ENCODE measurements at regions not wholly inside any gene's neighbourhood (a gene's known extent, or its start where the extent isn't known, plus 50 kb on each side); places are given as distances from the start of the nearest gene placed in this dataset.

GRCh38 chr7:96531331-96531730 is 178.3 kb downstream of the SEM1 start:
- TF ChIP-seq ESRRA (CRISPR knock-in tag; IDR thresholded peaks at IDR 0.05; ENCODE audit: borderline replicate concordance) (no peak), GRHL2 (CRISPR knock-in tag; IDR thresholded peaks at IDR 0.05; ENCODE audit: insufficient replicate concordance, severe bottlenecking) (no peak), NR2C2 (CRISPR knock-in tag; IDR thresholded peaks at IDR 0.05) (no peak), ZNF416 (CRISPR knock-in tag; IDR thresholded peaks at IDR 0.05) (no peak), EMX1 (CRISPR knock-in tag; IDR thresholded peaks at IDR 0.05) (no peak), RELA (CRISPR knock-in tag; IDR thresholded peaks at IDR 0.05; ENCODE audit: borderline replicate concordance) (no peak), ETV6 (CRISPR knock-in tag; IDR thresholded peaks at IDR 0.05) (no peak), ATF1 (CRISPR knock-in tag; IDR thresholded peaks at IDR 0.05) (no peak), CBFB (CRISPR knock-in tag; IDR thresholded peaks at IDR 0.05; ENCODE audit: low read depth) (no peak), CREM (CRISPR knock-in tag; IDR thresholded peaks at IDR 0.05) (no peak), ERG (CRISPR knock-in tag; IDR thresholded peaks at IDR 0.05) (no peak), ZNF138 (CRISPR knock-in tag; conservative IDR thresholded peaks at IDR 0.05) (no peak), HMGA2 (CRISPR knock-in tag; IDR thresholded peaks at IDR 0.05) (no peak), CREB1 (CRISPR knock-in tag; IDR thresholded peaks at IDR 0.05) (no peak), ZNF263 (CRISPR knock-in tag; IDR thresholded peaks at IDR 0.05; ENCODE audit: low read depth) (no peak)
- TF ChIP-seq, protein P1, sequence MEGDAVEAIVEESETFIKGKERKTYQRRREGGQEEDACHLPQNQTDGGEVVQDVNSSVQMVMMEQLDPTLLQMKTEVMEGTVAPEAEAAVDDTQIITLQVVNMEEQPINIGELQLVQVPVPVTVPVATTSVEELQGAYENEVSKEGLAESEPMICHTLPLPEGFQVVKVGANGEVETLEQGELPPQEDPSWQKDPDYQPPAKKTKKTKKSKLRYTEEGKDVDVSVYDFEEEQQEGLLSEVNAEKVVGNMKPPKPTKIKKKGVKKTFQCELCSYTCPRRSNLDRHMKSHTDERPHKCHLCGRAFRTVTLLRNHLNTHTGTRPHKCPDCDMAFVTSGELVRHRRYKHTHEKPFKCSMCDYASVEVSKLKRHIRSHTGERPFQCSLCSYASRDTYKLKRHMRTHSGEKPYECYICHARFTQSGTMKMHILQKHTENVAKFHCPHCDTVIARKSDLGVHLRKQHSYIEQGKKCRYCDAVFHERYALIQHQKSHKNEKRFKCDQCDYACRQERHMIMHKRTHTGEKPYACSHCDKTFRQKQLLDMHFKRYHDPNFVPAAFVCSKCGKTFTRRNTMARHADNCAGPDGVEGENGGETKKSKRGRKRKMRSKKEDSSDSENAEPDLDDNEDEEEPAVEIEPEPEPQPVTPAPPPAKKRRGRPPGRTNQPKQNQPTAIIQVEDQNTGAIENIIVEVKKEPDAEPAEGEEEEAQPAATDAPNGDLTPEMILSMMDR (IDR thresholded peaks at IDR 0.05) = no peak
- TF ChIP-seq, protein P2, sequence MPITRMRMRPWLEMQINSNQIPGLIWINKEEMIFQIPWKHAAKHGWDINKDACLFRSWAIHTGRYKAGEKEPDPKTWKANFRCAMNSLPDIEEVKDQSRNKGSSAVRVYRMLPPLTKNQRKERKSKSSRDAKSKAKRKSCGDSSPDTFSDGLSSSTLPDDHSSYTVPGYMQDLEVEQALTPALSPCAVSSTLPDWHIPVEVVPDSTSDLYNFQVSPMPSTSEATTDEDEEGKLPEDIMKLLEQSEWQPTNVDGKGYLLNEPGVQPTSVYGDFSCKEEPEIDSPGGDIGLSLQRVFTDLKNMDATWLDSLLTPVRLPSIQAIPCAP (CRISPR knock-in tag; IDR thresholded peaks at IDR 0.05) = no peak

DNA sequence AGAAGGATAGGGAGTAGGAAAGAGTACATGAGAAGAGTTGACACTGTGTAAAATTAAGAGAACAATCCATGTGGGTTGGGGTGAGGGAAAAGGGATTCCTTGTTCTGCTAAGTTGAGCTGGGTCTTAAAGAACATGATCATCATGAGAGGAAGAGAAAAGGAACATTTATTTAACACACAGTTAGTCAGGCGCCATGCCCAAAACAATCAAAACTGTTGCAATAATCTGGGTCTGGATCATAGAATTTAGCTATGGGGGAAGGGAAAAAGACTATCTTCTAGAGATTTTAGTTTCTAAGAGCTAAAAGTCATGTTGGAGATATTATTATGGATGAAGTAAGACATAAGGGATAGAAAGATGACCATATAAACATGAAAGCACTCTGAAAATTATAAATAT is 178.9 kb downstream of the SEM1 start:
- ATAC-seq (no peak), DNase-seq (ENCODE audit: low spot score) (no peak)
- Mint-ChIP-seq H3K36me3 (no peaks in the 10 kb centered on the region), H3K27ac (no peak overlapping the region), H3K4me1 (no peaks in the 10 kb centered on the region), H3K9me3 (no peaks in the 10 kb centered on the region), H3K4me3 (no peak overlapping the region), H3K27me3 (ENCODE audit: low read depth) (no peaks in the 10 kb centered on the region)
- CTCF ChIA-PET = no interaction called here
- POLR2A ChIA-PET = no interaction called here
- no peak for TF ChIP-seq GTF2I (CRISPR knock-in tag; conservative IDR thresholded peaks at IDR 0.05)
- no peak for TF ChIP-seq ELF4 (CRISPR knock-in tag; IDR thresholded peaks at IDR 0.05; ENCODE audit: low read depth)
- no peak for TF ChIP-seq NR3C1 (CRISPR knock-in tag; conservative IDR thresholded peaks at IDR 0.05; ENCODE audit: low read depth)
- TF ChIP-seq SMAD4 (CRISPR knock-in tag; IDR thresholded peaks at IDR 0.05) = no peak
- TF ChIP-seq, protein P3, sequence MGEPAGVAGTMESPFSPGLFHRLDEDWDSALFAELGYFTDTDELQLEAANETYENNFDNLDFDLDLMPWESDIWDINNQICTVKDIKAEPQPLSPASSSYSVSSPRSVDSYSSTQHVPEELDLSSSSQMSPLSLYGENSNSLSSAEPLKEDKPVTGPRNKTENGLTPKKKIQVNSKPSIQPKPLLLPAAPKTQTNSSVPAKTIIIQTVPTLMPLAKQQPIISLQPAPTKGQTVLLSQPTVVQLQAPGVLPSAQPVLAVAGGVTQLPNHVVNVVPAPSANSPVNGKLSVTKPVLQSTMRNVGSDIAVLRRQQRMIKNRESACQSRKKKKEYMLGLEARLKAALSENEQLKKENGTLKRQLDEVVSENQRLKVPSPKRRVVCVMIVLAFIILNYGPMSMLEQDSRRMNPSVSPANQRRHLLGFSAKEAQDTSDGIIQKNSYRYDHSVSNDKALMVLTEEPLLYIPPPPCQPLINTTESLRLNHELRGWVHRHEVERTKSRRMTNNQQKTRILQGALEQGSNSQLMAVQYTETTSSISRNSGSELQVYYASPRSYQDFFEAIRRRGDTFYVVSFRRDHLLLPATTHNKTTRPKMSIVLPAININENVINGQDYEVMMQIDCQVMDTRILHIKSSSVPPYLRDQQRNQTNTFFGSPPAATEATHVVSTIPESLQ (CRISPR knock-in tag; IDR thresholded peaks at IDR 0.05) = no peak
- no peak for TF ChIP-seq CBFB (CRISPR knock-in tag; IDR thresholded peaks at IDR 0.05; ENCODE audit: low read depth)
- TF ChIP-seq, protein P1 (IDR thresholded peaks at IDR 0.05) = no peak
- TF ChIP-seq TP53 (CRISPR knock-in tag; IDR thresholded peaks at IDR 0.05) = no peak
- TF ChIP-seq ATF3 (CRISPR knock-in tag; conservative IDR thresholded peaks at IDR 0.05) = no peak
- TF ChIP-seq, protein P4, sequence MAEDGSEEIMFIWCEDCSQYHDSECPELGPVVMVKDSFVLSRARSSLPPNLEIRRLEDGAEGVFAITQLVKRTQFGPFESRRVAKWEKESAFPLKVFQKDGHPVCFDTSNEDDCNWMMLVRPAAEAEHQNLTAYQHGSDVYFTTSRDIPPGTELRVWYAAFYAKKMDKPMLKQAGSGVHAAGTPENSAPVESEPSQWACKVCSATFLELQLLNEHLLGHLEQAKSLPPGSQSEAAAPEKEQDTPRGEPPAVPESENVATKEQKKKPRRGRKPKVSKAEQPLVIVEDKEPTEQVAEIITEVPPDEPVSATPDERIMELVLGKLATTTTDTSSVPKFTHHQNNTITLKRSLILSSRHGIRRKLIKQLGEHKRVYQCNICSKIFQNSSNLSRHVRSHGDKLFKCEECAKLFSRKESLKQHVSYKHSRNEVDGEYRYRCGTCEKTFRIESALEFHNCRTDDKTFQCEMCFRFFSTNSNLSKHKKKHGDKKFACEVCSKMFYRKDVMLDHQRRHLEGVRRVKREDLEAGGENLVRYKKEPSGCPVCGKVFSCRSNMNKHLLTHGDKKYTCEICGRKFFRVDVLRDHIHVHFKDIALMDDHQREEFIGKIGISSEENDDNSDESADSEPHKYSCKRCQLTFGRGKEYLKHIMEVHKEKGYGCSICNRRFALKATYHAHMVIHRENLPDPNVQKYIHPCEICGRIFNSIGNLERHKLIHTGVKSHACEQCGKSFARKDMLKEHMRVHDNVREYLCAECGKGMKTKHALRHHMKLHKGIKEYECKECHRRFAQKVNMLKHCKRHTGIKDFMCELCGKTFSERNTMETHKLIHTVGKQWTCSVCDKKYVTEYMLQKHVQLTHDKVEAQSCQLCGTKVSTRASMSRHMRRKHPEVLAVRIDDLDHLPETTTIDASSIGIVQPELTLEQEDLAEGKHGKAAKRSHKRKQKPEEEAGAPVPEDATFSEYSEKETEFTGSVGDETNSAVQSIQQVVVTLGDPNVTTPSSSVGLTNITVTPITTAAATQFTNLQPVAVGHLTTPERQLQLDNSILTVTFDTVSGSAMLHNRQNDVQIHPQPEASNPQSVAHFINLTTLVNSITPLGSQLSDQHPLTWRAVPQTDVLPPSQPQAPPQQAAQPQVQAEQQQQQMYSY (CRISPR knock-in tag; IDR thresholded peaks at IDR 0.05) = no peak
- TF ChIP-seq, protein P5, sequence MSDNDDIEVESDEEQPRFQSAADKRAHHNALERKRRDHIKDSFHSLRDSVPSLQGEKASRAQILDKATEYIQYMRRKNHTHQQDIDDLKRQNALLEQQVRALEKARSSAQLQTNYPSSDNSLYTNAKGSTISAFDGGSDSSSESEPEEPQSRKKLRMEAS (CRISPR knock-in tag; IDR thresholded peaks at IDR 0.05) = no peak

More at GRCh38 chr7:96531331-96531730, 178.3 kb downstream of the SEM1 start:
- no peaks in the 10 kb centered on the region for H3K4me1 Mint-ChIP-seq
- no peak overlapping the region for H3K27ac Mint-ChIP-seq
- no peaks in the 10 kb centered on the region for H3K9me3 Mint-ChIP-seq
- CTCF ChIA-PET = no interaction called here
- no peaks in the 10 kb centered on the region for H3K36me3 Mint-ChIP-seq
- ATAC-seq = no peak
- H3K4me3 Mint-ChIP-seq = no peak overlapping the region
- POLR2A ChIA-PET = no interaction called here
- H3K27me3 Mint-ChIP-seq (ENCODE audit: low read depth) = no peaks in the 10 kb centered on the region
- no peak for DNase-seq (ENCODE audit: low spot score)
